SU-DHL-6 (cell line): ENCODE measurements at regions not wholly inside any gene's neighbourhood (a gene's known extent, or its start where the extent isn't known, plus 50 kb on each side); places are given as distances from the start of the nearest gene placed in this dataset.

Experiments used
- H2AFZ ChIP-seq: fragments of 200-600 bp; sonication (generic); 2 replicates; pipeline ENCODE4 v1.6.1; 2014; ENCODE audit warnings: low read depth, mild to moderate bottlenecking, moderate library complexity, mixed read lengths, antibody characterized with exemption, low read length; ENCODE audit not compliant: severe bottlenecking
- H3F3A ChIP-seq: fragments of 200-600 bp; shearing (Covaris generic); 2 replicates; pipeline ENCODE4 v1.6.0; 2016; ENCODE audit warnings: antibody characterized with exemption, mild to moderate bottlenecking; ENCODE audit not compliant: insufficient read depth
- H3K27ac ChIP-seq: fragments of 200-600 bp; sonication (generic); 2 replicates; pipeline ENCODE4 v1.5.1; 2016; ENCODE audit warnings: low read depth, mild to moderate bottlenecking, low read length, moderate library complexity, mixed read lengths
- H3K27me3 ChIP-seq: fragments of 200-600 bp; sonication (generic), shearing (Covaris generic); 2 replicates; pipeline ENCODE4 v1.6.0; 2014; ENCODE audit warnings: mild to moderate bottlenecking, low read length
- H3K36me3 ChIP-seq: fragments of 200-600 bp; sonication (generic); 2 replicates; pipeline ENCODE4 v1.6.1; 2014; ENCODE audit warnings: mild to moderate bottlenecking, low read length, mixed read lengths
- H3K4me2 ChIP-seq: fragments of 300-600, 200-600 bp; shearing (Covaris generic), sonication (generic); 2 replicates; pipeline ENCODE4 v1.6.0; 2014; ENCODE audit warnings: low read length, low read depth, mild to moderate bottlenecking; ENCODE audit not compliant: poor library complexity, severe bottlenecking
- H3K4me3 ChIP-seq: fragments of 200-600 bp; sonication (generic); 2 replicates; pipeline ENCODE4 v1.5.1; 2014; ENCODE audit warnings: antibody characterized with exemption, low read length, mild to moderate bottlenecking, mixed read lengths; ENCODE audit not compliant: insufficient read depth, poor library complexity, severe bottlenecking
- H3K79me2 ChIP-seq: fragments of 200-600 bp; sonication (generic); 2 replicates; pipeline ENCODE4 v1.6.1; 2014; ENCODE audit warnings: mild to moderate bottlenecking, low read length, moderate library complexity; ENCODE audit not compliant: insufficient read depth
- H3K9ac ChIP-seq: fragments of 200-600 bp; sonication (generic); 2 replicates; pipeline ENCODE4 v1.7.0; 2014; ENCODE audit warnings: mild to moderate bottlenecking, low read length
- H3K9me2 ChIP-seq: fragments of 200-600 bp; sonication (generic); replicated peaks from 2 replicates; pipeline ENCODE4 v1.6.1; 2014; ENCODE audit warnings: low read length; ENCODE audit not compliant: insufficient read depth
- H3K9me3 ChIP-seq: fragments of 200-600 bp; sonication (generic); 2 replicates; pipeline ENCODE4 v1.6.1; 2014; ENCODE audit warnings: low read length, mixed read lengths; ENCODE audit not compliant: insufficient read depth
- H4K20me1 ChIP-seq: fragments of 200-600 bp; sonication (generic); 2 replicates; pipeline ENCODE4 v1.6.1; 2014; ENCODE audit warnings: low read depth, mild to moderate bottlenecking, antibody characterized with exemption, low read length, moderate library complexity, mixed read lengths
- EZH2phosphoT487 ChIP-seq: fragments of 200-600 bp; sonication (generic), shearing (Covaris generic); conservative IDR thresholded peaks from 2 replicates; pipeline ENCODE4 v1.6.1; 2018; ENCODE audit warnings: mild to moderate bottlenecking, antibody characterized with exemption, low read length, moderate library complexity, mixed read lengths
- TF ChIP-seq, protein P1 (sequence below): fragments of 200-600 bp; sonication (generic); IDR thresholded peaks from one replicate; pipeline ENCODE4 v1.5.1; 2017; ENCODE audit warnings: antibody characterized with exemption, mild to moderate bottlenecking, low read length, moderate library complexity; ENCODE audit not compliant: insufficient read depth, poor library complexity, severe bottlenecking

DNA sequence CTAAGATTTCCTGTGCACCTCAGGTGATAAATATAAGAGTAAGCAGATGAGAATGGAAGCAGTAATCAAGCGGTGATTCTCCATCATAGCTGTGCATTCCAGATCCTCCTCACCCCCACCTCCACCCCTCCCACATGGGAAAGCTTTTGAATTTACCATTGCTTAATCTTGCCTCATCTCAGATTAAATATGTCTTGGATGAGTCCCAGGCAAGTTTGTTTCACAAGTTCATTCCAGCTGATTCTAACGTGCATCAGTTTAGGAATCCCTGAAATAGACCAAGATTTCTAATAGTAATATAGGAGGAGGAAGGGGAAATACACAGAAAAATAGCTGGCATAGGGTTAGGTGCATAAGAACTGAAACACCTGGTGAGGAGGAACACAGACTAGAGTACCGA, 396.2 kb upstream of the KIF2B start:
- TF ChIP-seq EZH2phosphoT487: no peak
- TF ChIP-seq, protein P1, sequence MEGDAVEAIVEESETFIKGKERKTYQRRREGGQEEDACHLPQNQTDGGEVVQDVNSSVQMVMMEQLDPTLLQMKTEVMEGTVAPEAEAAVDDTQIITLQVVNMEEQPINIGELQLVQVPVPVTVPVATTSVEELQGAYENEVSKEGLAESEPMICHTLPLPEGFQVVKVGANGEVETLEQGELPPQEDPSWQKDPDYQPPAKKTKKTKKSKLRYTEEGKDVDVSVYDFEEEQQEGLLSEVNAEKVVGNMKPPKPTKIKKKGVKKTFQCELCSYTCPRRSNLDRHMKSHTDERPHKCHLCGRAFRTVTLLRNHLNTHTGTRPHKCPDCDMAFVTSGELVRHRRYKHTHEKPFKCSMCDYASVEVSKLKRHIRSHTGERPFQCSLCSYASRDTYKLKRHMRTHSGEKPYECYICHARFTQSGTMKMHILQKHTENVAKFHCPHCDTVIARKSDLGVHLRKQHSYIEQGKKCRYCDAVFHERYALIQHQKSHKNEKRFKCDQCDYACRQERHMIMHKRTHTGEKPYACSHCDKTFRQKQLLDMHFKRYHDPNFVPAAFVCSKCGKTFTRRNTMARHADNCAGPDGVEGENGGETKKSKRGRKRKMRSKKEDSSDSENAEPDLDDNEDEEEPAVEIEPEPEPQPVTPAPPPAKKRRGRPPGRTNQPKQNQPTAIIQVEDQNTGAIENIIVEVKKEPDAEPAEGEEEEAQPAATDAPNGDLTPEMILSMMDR: no peak
- Histone ChIP-seq H3K9me3 (no peaks in the 10 kb centered on the region), H3K9ac (no peak overlapping the region), H3K27ac (no peak overlapping the region), H3K27me3 (no peaks in the 10 kb centered on the region), H3K79me2 (no peaks in the 10 kb centered on the region), H3K36me3 (no peaks in the 10 kb centered on the region), H3K9me2 (no peaks in the 10 kb centered on the region), H2AFZ (no peak overlapping the region), H3K4me3 (no peak overlapping the region), H3F3A (no peaks in the 10 kb centered on the region), H4K20me1 (no peaks in the 10 kb centered on the region), H3K4me2 (no peak overlapping the region)

DNA sequence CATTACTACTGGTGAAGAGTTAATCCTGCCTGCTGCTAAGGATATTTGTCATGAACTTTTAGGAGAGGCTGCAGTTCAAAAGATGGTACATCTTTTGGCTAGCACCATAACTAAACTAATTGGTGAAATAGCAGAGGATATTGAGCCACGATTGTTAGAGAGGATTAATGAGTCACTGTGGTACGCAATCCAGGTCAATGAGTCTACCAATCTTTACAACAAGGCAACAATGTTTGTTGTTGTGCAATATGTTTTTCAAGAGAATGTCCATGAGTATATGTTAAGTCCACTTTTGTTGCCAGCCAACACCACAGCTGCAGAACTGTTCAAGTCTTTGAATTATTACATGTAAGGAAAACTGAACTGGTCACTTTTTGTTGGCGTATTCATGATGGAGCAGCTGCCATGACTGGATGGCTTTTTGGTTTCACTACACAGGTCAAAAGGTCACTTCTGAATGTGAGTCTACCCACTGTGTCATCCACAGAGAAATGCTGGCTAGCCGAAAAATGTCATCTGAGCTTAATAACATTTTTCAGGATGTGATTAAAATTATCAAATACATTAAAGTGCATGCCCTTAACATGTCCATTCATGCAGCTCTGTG, 402.6 kb upstream of the KIF2B start:
- Histone ChIP-seq H3K27ac (no peak overlapping the region), H2AFZ (no peak overlapping the region), H3K27me3 (no peaks in the 10 kb centered on the region), H3F3A (no peaks in the 10 kb centered on the region), H3K9ac (no peak overlapping the region), H3K9me2 (no peaks in the 10 kb centered on the region), H3K36me3 (no peaks in the 10 kb centered on the region), H4K20me1 (no peaks in the 10 kb centered on the region), H3K79me2 (no peaks in the 10 kb centered on the region), H3K4me2 (no peak overlapping the region), H3K4me3 (no peak overlapping the region), H3K9me3 (no peaks in the 10 kb centered on the region)
- no peak for TF ChIP-seq EZH2phosphoT487
- TF ChIP-seq, protein P1: no peak

DNA sequence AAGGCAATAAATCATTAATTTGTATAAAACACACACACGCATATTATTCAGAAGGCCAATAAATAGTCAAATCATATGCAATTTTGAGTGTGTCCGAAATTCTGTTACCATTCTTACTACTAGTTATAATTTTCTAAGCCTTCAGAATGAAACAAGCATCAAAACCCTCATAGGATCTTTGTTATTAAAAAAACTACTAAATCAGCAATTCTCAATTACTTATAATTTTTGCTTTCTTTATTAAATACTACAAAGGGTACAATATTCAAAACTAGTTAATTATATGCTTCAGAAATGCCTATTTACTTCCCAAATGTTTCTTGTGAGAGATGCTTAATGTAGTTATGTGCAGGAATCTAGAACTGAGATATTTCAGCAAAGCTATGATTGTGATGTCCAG, 413.1 kb upstream of the KIF2B start:
- Histone ChIP-seq H3K36me3 (no peaks in the 10 kb centered on the region), H3K9me3 (no peaks in the 10 kb centered on the region), H4K20me1 (no peaks in the 10 kb centered on the region), H3K27me3 (no peaks in the 10 kb centered on the region), H3F3A (no peaks in the 10 kb centered on the region), H3K27ac (no peak overlapping the region), H3K9ac (no peak overlapping the region), H3K9me2 (no peaks in the 10 kb centered on the region), H3K4me3 (no peak overlapping the region), H2AFZ (no peak overlapping the region), H3K79me2 (no peaks in the 10 kb centered on the region), H3K4me2 (no peak overlapping the region)
- no peak for TF ChIP-seq EZH2phosphoT487
- TF ChIP-seq, protein P1: no peak
